GM12873 (cell line): ENCODE measurements at regions not wholly inside any gene's neighbourhood (a gene's known extent, or its start where the extent isn't known, plus 50 kb on each side); places are given as distances from the start of the nearest gene placed in this dataset.

ENCODE experiments used
- CTCF ChIP-seq: IDR thresholded peaks from 2 replicates; pipeline ENCODE4 v1.5.1; 2012; ENCODE audit warnings: low read depth, mild to moderate bottlenecking, moderate library complexity, low read length, control low read depth; ENCODE audit not compliant: insufficient read depth; ENCODE audit errors: missing control alignments

GRCh38 chr2:220106065-220106464, 478.6 kb downstream of the SLC4A3 start:
- no peak for TF ChIP-seq CTCF

- TF ChIP-seq CTCF, result no peak
Observed at GRCh38 chr2:220107380-220107791, 480.0 kb downstream of the SLC4A3 start.

GRCh38 chr2:220114443-220114842, 487.0 kb downstream of the SLC4A3 start:
- TF ChIP-seq CTCF, result no peak

GRCh38 chr2:220117025-220117424, 489.6 kb downstream of the SLC4A3 start:
- no peak for TF ChIP-seq CTCF

- TF ChIP-seq CTCF, result no peak
Observed at GRCh38 chr2:220120041-220120440, 492.6 kb downstream of the SLC4A3 start.

- no peak for TF ChIP-seq CTCF
Observed at GRCh38 chr2:220123751-220124150, 496.3 kb downstream of the SLC4A3 start.

GRCh38 chr2:220125551-220125950, 498.1 kb downstream of the SLC4A3 start:
- no peak for TF ChIP-seq CTCF
